ENCODE measurements at regions not wholly inside any gene's neighbourhood (a gene's known extent, or its start where the extent isn't known, plus 50 kb on each side); places are given as distances from the start of the nearest gene placed in this dataset.

GRCh38 chr2:4909346-4910009 is 782.7 kb upstream of the SOX11 start:
- ChIA-PET CTCF (no interaction called here), POLR2A (no interaction called here)
- ATAC-seq (ENCODE audit: low read depth), result no peak
- intact Hi-C loops (cut with micrococcal nuclease), result no loop called here
- Mint-ChIP-seq H3K4me1 (no peaks in the 10 kb centered on the region), H3K4me3 (no peak overlapping the region), H3K36me3 (ENCODE audit: low read depth) (no peaks in the 10 kb centered on the region), H3K27me3 (no peaks in the 10 kb centered on the region), H3K9me3 (peaks cover 5% of the 10 kb centered on the region), H3K27ac (no peak overlapping the region)
- DNase-seq, result no peak
- TF ChIP-seq CTCF (IDR thresholded peaks at IDR 0.05), result no peak

- Mint-ChIP-seq H3K4me3 (no peak overlapping the region), H3K4me1 (no peaks in the 10 kb centered on the region), H3K27me3 (no peaks in the 10 kb centered on the region), H3K27ac (no peak overlapping the region), H3K9me3 (peaks cover 3% of the 10 kb centered on the region), H3K36me3 (ENCODE audit: low read depth) (no peaks in the 10 kb centered on the region)
- ChIA-PET CTCF (no interaction called here), POLR2A (no interaction called here)
- ATAC-seq (ENCODE audit: low read depth) (no peak), DNase-seq (no peak)
- intact Hi-C loops (cut with micrococcal nuclease), result no loop called here
- TF ChIP-seq CTCF (IDR thresholded peaks at IDR 0.05), result no peak
Observed at GRCh38 chr2:4914036-4914435, 778.1 kb upstream of the SOX11 start.

GRCh38 chr2:4914551-4914950 is 777.6 kb upstream of the SOX11 start:
- Mint-ChIP-seq H3K4me3 (no peak overlapping the region), H3K36me3 (ENCODE audit: low read depth) (no peaks in the 10 kb centered on the region), H3K27me3 (no peaks in the 10 kb centered on the region), H3K4me1 (no peaks in the 10 kb centered on the region), H3K9me3 (peaks cover 3% of the 10 kb centered on the region), H3K27ac (no peak overlapping the region)
- DNase-seq (no peak), ATAC-seq (ENCODE audit: low read depth) (no peak)
- CTCF ChIA-PET, result no interaction called here
- POLR2A ChIA-PET, result no interaction called here
- intact Hi-C loops (cut with micrococcal nuclease), result no loop called here
- TF ChIP-seq CTCF (IDR thresholded peaks at IDR 0.05), result no peak

- ATAC-seq (ENCODE audit: low read depth), result no peak
- Mint-ChIP-seq H3K36me3 (ENCODE audit: low read depth) (no peaks in the 10 kb centered on the region), H3K4me1 (no peaks in the 10 kb centered on the region), H3K27ac (no peak overlapping the region), H3K4me3 (no peak overlapping the region), H3K27me3 (no peaks in the 10 kb centered on the region), H3K9me3 (peaks cover 3% of the 10 kb centered on the region)
- CTCF ChIA-PET, result no interaction called here
- POLR2A ChIA-PET, result no interaction called here
- no peak for TF ChIP-seq CTCF (IDR thresholded peaks at IDR 0.05)
- DNase-seq, result no peak
- intact Hi-C loops (cut with micrococcal nuclease), result no loop called here
Observed at GRCh38 chr2:4915357-4915756, 776.8 kb upstream of the SOX11 start.

GRCh38 chr2:4916094-4916493 is 776.1 kb upstream of the SOX11 start:
- Mint-ChIP-seq H3K27ac (no peak overlapping the region), H3K36me3 (ENCODE audit: low read depth) (no peaks in the 10 kb centered on the region), H3K9me3 (peaks cover 3% of the 10 kb centered on the region), H3K4me1 (no peaks in the 10 kb centered on the region), H3K27me3 (no peaks in the 10 kb centered on the region), H3K4me3 (no peak overlapping the region)
- DNase-seq, result no peak
- intact Hi-C loops (cut with micrococcal nuclease), result no loop called here
- no peak for ATAC-seq (ENCODE audit: low read depth)
- ChIA-PET POLR2A (no interaction called here), CTCF (no interaction called here)
- TF ChIP-seq CTCF (IDR thresholded peaks at IDR 0.05), result no peak

Measured in activated B cell treated with CpG ODN at 0.5 μM for 24 hours (primary cell).